BJ (cell line): ENCODE measurements at regions not wholly inside any gene's neighbourhood (a gene's known extent, or its start where the extent isn't known, plus 50 kb on each side); places are given as distances from the start of the nearest gene placed in this dataset.

Experiments
- CTCF ChIA-PET: fragments of 350-600 bp; formaldehyde crosslinking; extraction: SDS; loops from one replicate; lab custom pipeline; 2021; ENCODE audit warnings: antibody characterized with exemption, inconsistent platforms; lab: Yijun Ruan, JAX
- POLR2A ChIA-PET: fragments of 300-600 bp; sonication (Branson Sonifier 250); formaldehyde crosslinking; extraction: SDS; loops from one replicate; lab custom pipeline; 2021; ENCODE audit warnings: antibody characterized with exemption; lab: Charles Lee
- DNase-seq: peaks from one replicate; pipeline ENCODE4 v3.0.0-alpha.2; 2011; ENCODE audit warnings: low read depth
- H3K27me3 ChIP-seq: 2 replicates; pipeline ENCODE4 v1.6.0; 2011; ENCODE audit warnings: low read length; ENCODE audit not compliant: control insufficient read depth, insufficient read depth
- H3K36me3 ChIP-seq: 2 replicates; pipeline ENCODE4 v1.5.1; 2011; ENCODE audit warnings: low read length; ENCODE audit not compliant: control insufficient read depth, insufficient read depth
- H3K4me3 ChIP-seq: 2 replicates; pipeline ENCODE4 v1.5.1; 2011; ENCODE audit warnings: low read depth, mild to moderate bottlenecking, control low read depth, low read length
- CTCF ChIP-seq: IDR thresholded peaks from 2 replicates; pipeline ENCODE4 v1.5.1; 2011; ENCODE audit warnings: low read depth, mild to moderate bottlenecking, control low read depth, inconsistent platforms, low read length, moderate library complexity; ENCODE audit not compliant: insufficient read depth

GRCh38 chr2:185188656-185189055 lies 549.9 kb upstream of the FSIP2 start:
- Histone ChIP-seq H3K27me3 (no peaks in the 10 kb centered on the region), H3K36me3 (no peaks in the 10 kb centered on the region), H3K4me3 (no peak overlapping the region)
- no peak for DNase-seq
- ChIA-PET CTCF (no interaction called here), POLR2A (no interaction called here)
- no peak for TF ChIP-seq CTCF

- H3K27me3 ChIP-seq, result no peaks in the 10 kb centered on the region
- H3K4me3 ChIP-seq, result no peak overlapping the region
- H3K36me3 ChIP-seq, result no peaks in the 10 kb centered on the region
- no peak for DNase-seq
- POLR2A ChIA-PET, result no interaction called here
- no peak for TF ChIP-seq CTCF
- CTCF ChIA-PET, result no interaction called here
Measured at GRCh38 chr2:185201063-185201462, 537.5 kb upstream of the FSIP2 start.

GRCh38 chr2:185202381-185202780 lies 536.2 kb upstream of the FSIP2 start:
- CTCF ChIA-PET, result no interaction called here
- H3K36me3 ChIP-seq, result no peaks in the 10 kb centered on the region
- no peak overlapping the region for H3K4me3 ChIP-seq
- POLR2A ChIA-PET, result no interaction called here
- TF ChIP-seq CTCF, result no peak
- H3K27me3 ChIP-seq, result no peaks in the 10 kb centered on the region
- DNase-seq, result no peak

GRCh38 chr2:185202945-185203528 lies 535.6 kb upstream of the FSIP2 start:
- no peak overlapping the region for H3K4me3 ChIP-seq
- no peak for DNase-seq
- ChIA-PET CTCF (no interaction called here), POLR2A (no interaction called here)
- H3K27me3 ChIP-seq, result no peaks in the 10 kb centered on the region
- no peaks in the 10 kb centered on the region for H3K36me3 ChIP-seq
- no peak for TF ChIP-seq CTCF

- ChIA-PET CTCF (no interaction called here), POLR2A (no interaction called here)
- DNase-seq, result no peak
- Histone ChIP-seq H3K36me3 (no peaks in the 10 kb centered on the region), H3K4me3 (no peak overlapping the region), H3K27me3 (no peaks in the 10 kb centered on the region)
- no peak for TF ChIP-seq CTCF
Measured at GRCh38 chr2:185208261-185208660, 530.3 kb upstream of the FSIP2 start.
